Medulla oblongata (tissue), 1 donor: ENCODE measurements at regions not wholly inside any gene's neighbourhood (a gene's known extent, or its start where the extent isn't known, plus 50 kb on each side); places are given as distances from the start of the nearest gene placed in this dataset.
"Not testable (repeated sequence)": the region's sequence is repeated elsewhere in the genome, so short reads cannot be mapped to it uniquely, and the experiment has no call there.

ENCODE experiments used
- DNase-seq: peaks from one replicate; pipeline ENCODE4 v3.0.0-alpha.2; 2015; ENCODE audit errors: extremely low spot score

GRCh38 chr14:22386924-22387775 lies 201.9 kb downstream of the DAD1 start:
- peak; percentile 92 for DNase-seq

GRCh38 chr14:22384974-22385526 lies 204.0 kb downstream of the DAD1 start:
- DNase-seq = no peak

- no peak for DNase-seq
Measured at GRCh38 chr14:22384167-22384549, 204.9 kb downstream of the DAD1 start.

GRCh38 chr14:22383515-22384166 lies 205.4 kb downstream of the DAD1 start:
- DNase-seq = no peak

- DNase-seq = no peak
Measured at GRCh38 chr14:22382955-22383354, 206.1 kb downstream of the DAD1 start.

GRCh38 chr14:22382395-22382794 lies 206.6 kb downstream of the DAD1 start:
- no peak for DNase-seq

GRCh38 chr14:22381766-22382165 lies 207.3 kb downstream of the DAD1 start:
- DNase-seq = no peak

GRCh38 chr14:22381408-22381760 lies 207.6 kb downstream of the DAD1 start:
- no peak for DNase-seq

- no peak for DNase-seq
Measured at GRCh38 chr14:22380571-22381407, 208.2 kb downstream of the DAD1 start.

- no peak for DNase-seq
Measured at GRCh38 chr14:22379727-22380126, 209.3 kb downstream of the DAD1 start.

- DNase-seq = no peak
Measured at GRCh38 chr14:22378181-22378580, 210.8 kb downstream of the DAD1 start.

- DNase-seq = peak; percentile 81
Measured at GRCh38 chr14:22375321-22375930, 213.6 kb downstream of the DAD1 start.

- DNase-seq = peak; percentile 77
Measured at GRCh38 chr14:22370084-22370847, 218.8 kb downstream of the DAD1 start.

GRCh38 chr14:22358726-22359125 lies 230.3 kb downstream of the DAD1 start:
- DNase-seq = no peak

GRCh38 chr14:22349281-22349680 lies 239.7 kb downstream of the DAD1 start:
- DNase-seq = not testable (repeated sequence)

GRCh38 chr14:22344673-22345072 lies 244.4 kb downstream of the DAD1 start:
- DNase-seq = no peak

- not testable (repeated sequence) for DNase-seq
Measured at GRCh38 chr14:22344209-22344608, 244.8 kb downstream of the DAD1 start.

GRCh38 chr14:22341049-22341448 lies 248.0 kb downstream of the DAD1 start:
- no peak for DNase-seq

- peak; percentile 58 for DNase-seq
Measured at GRCh38 chr14:22338917-22339715, 249.9 kb downstream of the DAD1 start.

- DNase-seq = no peak
Measured at GRCh38 chr14:22338381-22338780, 250.6 kb downstream of the DAD1 start.
